ENCODE measurements at regions not wholly inside any gene's neighbourhood (a gene's known extent, or its start where the extent isn't known, plus 50 kb on each side); places are given as distances from the start of the nearest gene placed in this dataset.
"Not testable (repeated sequence)": the region's sequence is repeated elsewhere in the genome, so short reads cannot be mapped to it uniquely, and the experiment has no call there.

DNA sequence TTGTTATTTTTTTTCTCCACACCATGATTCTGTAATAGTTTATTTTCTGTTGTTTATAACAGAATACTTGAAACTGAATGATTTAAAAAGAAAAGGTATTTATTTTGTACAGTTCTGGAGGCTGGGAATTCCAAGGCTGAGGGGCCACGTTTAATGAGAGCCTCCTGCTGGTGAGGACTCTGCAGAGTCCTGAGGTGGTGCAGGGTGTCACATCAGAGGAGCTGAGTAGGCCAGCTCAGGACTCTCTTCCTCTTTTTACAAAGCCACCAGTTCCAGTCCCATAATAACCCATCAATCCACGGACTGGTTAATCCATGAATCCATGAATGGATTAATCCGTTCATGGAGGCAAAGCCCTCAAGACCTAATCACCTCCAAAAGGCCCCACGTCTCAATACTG is 71.6 kb downstream of the TFAP2A start:
- no peak for DNase-seq (ENCODE audit: low read depth, low spot score)

DNA sequence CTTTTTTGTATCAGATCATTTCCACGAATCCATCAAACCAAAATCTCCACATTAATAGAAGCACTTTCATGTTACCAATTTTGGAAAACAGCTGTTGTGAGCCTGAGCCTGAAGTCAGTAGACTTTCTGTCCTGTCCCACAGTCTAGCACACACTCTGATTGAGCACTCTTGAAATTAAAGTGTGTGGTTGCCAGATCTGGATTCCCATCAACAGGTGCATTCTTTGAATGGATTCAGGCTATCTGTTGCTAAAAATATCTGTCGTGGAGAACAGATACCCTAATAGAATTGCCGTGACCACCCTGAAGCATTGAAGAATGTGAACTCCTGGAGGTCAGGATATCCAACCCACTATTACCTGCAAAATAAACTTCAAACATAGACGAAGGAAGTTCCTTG is 73.3 kb downstream of the TFAP2A start:
- no peak for DNase-seq (ENCODE audit: low read depth, low spot score)

DNA sequence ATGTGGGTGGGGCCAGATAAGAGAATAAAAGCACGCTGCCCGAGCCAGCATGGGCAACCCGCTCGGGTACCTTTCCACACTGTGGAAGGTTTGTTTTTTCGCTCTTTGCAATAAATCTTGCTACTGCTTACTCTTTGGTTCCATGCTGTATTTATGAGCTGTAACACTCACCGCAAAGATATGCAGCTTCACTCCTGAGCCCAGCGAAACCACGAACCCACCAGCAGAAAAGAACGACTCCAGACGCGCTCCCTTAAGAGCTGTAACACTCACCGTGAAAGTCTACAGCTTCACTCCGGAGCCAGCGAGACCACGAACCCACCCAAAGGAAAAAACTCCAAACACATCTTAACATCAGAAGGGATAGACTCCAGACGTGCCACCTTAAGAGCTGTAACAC is 76.7 kb downstream of the TFAP2A start:
- DNase-seq (ENCODE audit: low read depth, low spot score) = peak; percentile 50

- not testable (repeated sequence) for DNase-seq (ENCODE audit: low read depth, low spot score)
These were observed 77.5 kb downstream of the TFAP2A start for GRCh38 chr6:10337376-10337775.

GRCh38 chr6:10332111-10332510 is 82.8 kb downstream of the TFAP2A start:
- no peak for DNase-seq (ENCODE audit: low read depth, low spot score)

DNA sequence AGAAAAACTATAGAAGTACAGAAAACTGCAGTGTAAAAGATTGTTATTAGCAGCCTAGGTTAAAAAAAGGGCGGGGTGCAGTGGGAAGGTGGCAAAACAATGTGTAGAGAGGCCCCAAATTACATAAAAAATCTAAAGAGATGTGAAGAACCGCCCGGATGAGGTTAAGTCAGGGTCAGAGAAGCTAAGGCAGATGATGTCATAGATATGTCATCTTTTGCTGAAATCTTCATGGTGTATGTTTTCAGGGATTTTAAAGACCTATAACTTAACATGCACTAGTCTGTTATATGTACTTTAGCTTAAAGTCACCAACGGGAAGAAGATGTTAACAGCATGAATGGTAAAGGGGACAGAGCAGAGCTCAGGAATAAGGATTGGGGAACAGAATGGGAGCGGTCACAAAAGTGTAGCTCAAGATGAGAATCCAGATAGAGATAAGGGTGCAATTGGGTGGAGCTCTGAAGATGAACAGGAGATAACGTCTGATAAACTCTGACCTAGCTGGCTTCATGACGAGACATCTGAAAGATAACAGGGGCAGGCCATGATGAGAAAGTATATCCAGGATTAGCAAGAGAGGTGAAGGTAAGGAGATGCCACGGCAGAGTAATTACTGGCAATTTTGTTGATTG is 83.4 kb downstream of the TFAP2A start:
- no peak for DNase-seq (ENCODE audit: low read depth, low spot score)

GRCh38 chr6:10330515-10330914 is 84.4 kb downstream of the TFAP2A start:
- DNase-seq (ENCODE audit: low read depth, low spot score) = no peak

- DNase-seq (ENCODE audit: low read depth, low spot score) = no peak
These were observed 91.9 kb downstream of the TFAP2A start for GRCh38 chr6:10323018-10323417.

DNA sequence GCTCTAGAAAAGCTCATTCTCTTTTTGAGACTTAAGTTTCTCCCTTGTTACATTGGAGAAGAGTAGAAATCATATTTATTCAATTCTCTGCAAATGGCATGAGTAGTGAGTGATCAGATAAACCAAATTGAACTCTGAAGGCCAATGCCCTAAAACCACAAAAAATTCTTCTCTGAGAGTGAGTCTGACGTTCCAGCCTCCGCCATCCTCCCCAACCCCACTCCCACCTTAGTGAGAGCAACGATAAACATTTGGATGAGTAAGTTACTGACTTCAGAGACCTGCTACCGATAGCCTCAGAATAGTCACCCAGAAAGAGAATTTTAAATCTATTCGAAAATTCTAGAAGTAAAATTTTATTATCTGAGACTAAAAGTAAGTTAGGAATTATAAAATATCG is 94.6 kb downstream of the TFAP2A start:
- DNase-seq (ENCODE audit: low read depth, low spot score) = no peak

DNA sequence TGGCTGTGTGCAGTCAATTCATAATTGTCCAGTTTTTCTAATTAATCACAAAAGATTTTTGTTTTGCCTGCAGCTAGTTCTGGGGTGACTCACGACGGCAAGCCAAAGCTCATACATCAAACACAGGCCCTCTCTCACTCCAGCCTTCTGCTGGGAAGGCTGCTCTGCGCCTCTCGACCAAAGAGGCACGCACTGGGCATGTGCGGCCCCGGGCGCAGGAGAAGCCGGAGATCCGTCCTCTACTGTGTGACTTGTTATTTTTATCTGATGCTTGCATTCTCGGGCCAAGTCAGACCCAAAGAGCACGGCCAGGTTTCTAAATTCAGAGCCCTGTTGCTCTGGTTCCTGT is 98.5 kb downstream of the TFAP2A start:
- DNase-seq (ENCODE audit: low read depth, low spot score) = peak; percentile 93

GRCh38 chr6:10315658-10316372 is 99.1 kb downstream of the TFAP2A start:
- no peak for DNase-seq (ENCODE audit: low read depth, low spot score)

DNA sequence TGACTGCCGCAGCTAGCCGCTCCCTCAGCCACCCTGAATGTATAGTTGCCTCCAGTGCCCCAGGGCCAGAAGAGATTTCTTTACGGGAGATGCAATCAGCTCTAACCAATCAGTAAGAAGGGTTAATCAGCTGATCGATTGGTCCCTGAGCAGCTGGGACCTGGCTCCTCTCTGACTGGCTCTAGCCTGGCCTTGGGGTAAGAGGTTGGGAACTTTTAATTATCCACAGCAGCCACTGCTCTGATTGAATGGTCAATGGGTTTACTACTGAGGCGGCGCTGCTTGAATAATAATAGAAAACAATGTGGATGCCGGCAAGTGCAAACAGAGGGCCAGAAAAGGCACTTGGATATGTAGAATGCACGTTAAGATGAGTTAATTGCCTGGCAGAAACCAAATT is 99.8 kb downstream of the TFAP2A start:
- no peak for DNase-seq (ENCODE audit: low read depth, low spot score)

GRCh38 chr6:10314163-10314955 is 100.5 kb downstream of the TFAP2A start:
- DNase-seq (ENCODE audit: low read depth, low spot score) = no peak

GRCh38 chr6:10313799-10314162 is 101.1 kb downstream of the TFAP2A start:
- no peak for DNase-seq (ENCODE audit: low read depth, low spot score)

DNA sequence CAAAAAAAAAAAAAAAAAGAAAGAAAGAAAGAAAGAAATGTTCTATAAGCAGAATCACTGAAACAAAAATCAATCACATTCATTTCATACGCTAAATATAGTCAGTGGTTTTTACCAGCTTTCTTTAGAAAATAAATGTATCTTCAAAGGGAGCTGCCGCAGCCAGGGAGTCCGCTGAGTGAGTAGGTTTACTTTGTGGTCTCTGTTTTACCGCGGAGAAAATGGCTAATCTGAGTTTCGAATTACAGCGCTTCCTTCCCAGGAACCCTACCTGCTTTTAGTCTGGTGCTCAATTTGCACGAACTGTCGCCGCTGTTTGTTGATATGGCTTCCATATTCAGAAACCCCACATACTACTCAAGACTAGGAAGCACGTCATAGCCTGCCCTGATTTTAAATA is 102.4 kb downstream of the TFAP2A start:
- DNase-seq (ENCODE audit: low read depth, low spot score) = no peak

- DNase-seq (ENCODE audit: low read depth, low spot score) = not testable (repeated sequence)
These were observed 103.1 kb downstream of the TFAP2A start for GRCh38 chr6:10311546-10312405.

DNA sequence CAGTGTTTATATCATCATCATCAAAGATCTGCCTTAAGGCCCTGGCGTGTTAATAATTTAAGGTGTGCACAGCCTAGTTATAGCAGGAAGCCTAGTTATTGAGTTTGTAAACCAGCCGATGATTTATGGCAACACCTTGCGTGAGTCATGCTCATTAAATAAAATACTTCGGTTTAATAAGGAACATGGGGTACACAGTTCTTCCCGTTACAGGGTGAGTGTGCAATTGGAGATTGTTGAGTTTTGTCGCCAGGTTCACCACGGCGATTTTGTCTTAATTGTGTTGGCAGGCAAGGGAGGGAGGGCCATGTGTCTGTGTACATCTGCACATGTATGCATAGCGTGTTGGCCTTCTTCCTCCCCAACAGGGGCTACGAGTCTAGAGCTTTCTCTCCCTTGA is 104.0 kb downstream of the TFAP2A start:
- DNase-seq (ENCODE audit: low read depth, low spot score) = no peak

DNA sequence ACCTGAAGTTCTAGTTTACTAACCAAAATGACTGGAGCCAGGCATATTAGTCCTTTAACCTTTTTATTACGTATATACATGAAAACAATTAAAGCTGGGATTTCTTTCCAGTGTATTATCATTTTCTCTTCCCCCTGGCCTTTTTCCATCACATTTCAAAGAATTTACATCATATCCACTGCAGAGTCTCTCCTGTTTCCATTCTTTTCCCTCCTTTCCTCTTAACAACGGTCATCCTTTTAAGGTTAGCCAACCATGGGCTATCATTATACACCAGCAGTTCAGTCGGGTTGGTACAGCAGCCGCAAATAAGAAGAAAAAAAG is 104.6 kb downstream of the TFAP2A start:
- no peak for DNase-seq (ENCODE audit: low read depth, low spot score)

- DNase-seq (ENCODE audit: low read depth, low spot score) = no peak
These were observed 105.2 kb downstream of the TFAP2A start for GRCh38 chr6:10309457-10310329.

DNA sequence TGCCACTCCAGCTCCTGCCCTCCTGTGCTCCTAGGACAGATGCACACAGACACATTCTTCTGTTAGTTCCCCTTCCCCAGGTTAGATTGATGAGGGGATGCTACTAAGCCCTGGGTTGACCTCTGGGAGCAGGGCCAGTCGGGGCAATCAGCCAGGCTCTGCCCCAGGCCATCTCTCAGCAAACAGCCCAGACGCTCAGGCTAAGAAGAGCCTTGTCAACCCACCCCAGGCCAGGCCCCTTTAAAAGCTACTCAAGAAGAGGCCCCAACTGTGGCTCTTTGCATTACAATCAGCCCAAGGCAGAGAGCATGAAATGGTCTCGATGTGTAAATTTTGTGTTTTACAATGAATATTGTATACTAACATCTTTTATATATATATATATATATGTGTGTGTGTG is 107.4 kb downstream of the TFAP2A start:
- DNase-seq (ENCODE audit: low read depth, low spot score) = no peak

DNA sequence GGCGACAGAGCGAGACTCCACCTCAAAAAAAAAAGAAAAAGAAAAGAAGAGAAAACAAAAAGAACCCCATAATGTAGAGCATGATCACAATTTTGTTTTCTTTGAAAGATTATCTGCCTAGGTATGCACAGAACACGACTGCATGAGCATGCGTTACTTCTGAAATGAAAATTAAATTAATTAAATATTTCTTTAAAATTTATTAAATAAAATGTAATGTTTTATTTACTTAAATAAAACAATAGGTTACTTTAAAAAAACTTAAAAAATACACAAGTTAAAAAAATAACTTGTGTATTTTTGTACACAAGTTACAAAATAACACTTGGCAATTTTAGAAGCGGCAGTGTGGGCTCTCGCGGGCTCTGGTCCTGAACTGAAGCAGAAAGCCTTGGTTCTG is 107.8 kb downstream of the TFAP2A start:
- DNase-seq (ENCODE audit: low read depth, low spot score) = no peak

All from astrocyte of the hippocampus (primary cell).